GM18861 (cell line): ENCODE measurements at regions not wholly inside any gene's neighbourhood (a gene's known extent, or its start where the extent isn't known, plus 50 kb on each side); places are given as distances from the start of the nearest gene placed in this dataset.

Experiments used
- ATAC-seq: cut with Tn5 transposase; IDR thresholded peaks from one replicate; pipeline ENCODE4 v1.9.1; 2021; ENCODE audit not compliant: unreplicated experiment

- no peak for ATAC-seq
Observed at GRCh38 chr18:30106356-30106755, 936.2 kb downstream of the DSC3 start.

GRCh38 chr18:30103881-30104280 lies 938.7 kb downstream of the DSC3 start:
- no peak for ATAC-seq

GRCh38 chr18:30096796-30097195 lies 945.7 kb downstream of the DSC3 start:
- ATAC-seq, result no peak

GRCh38 chr18:30094556-30094955 lies 948.0 kb downstream of the DSC3 start:
- ATAC-seq, result no peak

- no peak for ATAC-seq
Observed at GRCh38 chr18:30093376-30093775, 949.2 kb downstream of the DSC3 start.

- no peak for ATAC-seq
Observed at GRCh38 chr18:30088238-30089015, 954.1 kb downstream of the DSC3 start.

GRCh38 chr18:30086351-30086750 lies 956.2 kb downstream of the DSC3 start:
- no peak for ATAC-seq

GRCh38 chr18:30081122-30081521 lies 961.4 kb downstream of the DSC3 start:
- ATAC-seq, result no peak

- no peak for ATAC-seq
Observed at GRCh38 chr18:30072609-30073385, 969.7 kb downstream of the DSC3 start.

GRCh38 chr18:30066288-30066687 lies 976.3 kb downstream of the DSC3 start:
- ATAC-seq, result no peak

GRCh38 chr18:30057398-30057797 lies 985.1 kb downstream of the DSC3 start:
- ATAC-seq, result no peak

- ATAC-seq, result no peak
Observed at GRCh38 chr18:30056528-30056927, 986.0 kb downstream of the DSC3 start.

- no peak for ATAC-seq
Observed at GRCh38 chr18:30044496-30044895, 998.0 kb downstream of the DSC3 start.

GRCh38 chr18:30039201-30039600 lies 1003.3 kb downstream of the DSC3 start:
- ATAC-seq, result no peak

GRCh38 chr18:30034818-30035217 lies 1007.7 kb downstream of the DSC3 start:
- ATAC-seq, result no peak

GRCh38 chr18:30016179-30016578 lies 1026.4 kb downstream of the DSC3 start:
- ATAC-seq, result no peak

GRCh38 chr18:30004965-30005364 lies 1037.6 kb downstream of the DSC3 start:
- no peak for ATAC-seq

GRCh38 chr18:29982218-29982617 lies 1060.3 kb downstream of the DSC3 start:
- no peak for ATAC-seq

- no peak for ATAC-seq
Observed at GRCh38 chr18:29979881-29980280, 1062.7 kb downstream of the DSC3 start.

GRCh38 chr18:29969876-29970275 lies 1072.7 kb downstream of the DSC3 start:
- ATAC-seq, result no peak

- ATAC-seq, result no peak
Observed at GRCh38 chr18:29962579-29962978, 1080.0 kb downstream of the DSC3 start.

- no peak for ATAC-seq
Observed at GRCh38 chr18:29960539-29960938, 1082.0 kb downstream of the DSC3 start.
